Activated CD4-positive, alpha-beta T cell treated with anti-CD3 and anti-CD28 coated beads, Interleukin-2, amount 50 U/mL, for 24 hours (primary cell): ENCODE measurements at regions not wholly inside any gene's neighbourhood (a gene's known extent, or its start where the extent isn't known, plus 50 kb on each side); places are given as distances from the start of the nearest gene placed in this dataset.

Source experiments
- DNase-seq, 2 donors: peaks; one replicate each; pipeline ENCODE4 v3.0.0-alpha.2; 2020; ENCODE audit warnings: low read depth in 1 of 2, low spot score in 1 of 2

- DNase-seq = no peak
Measured at GRCh38 chr1:235925016-235925415, 58.3 kb upstream of the LYST start.

- DNase-seq = no peak
Measured at GRCh38 chr1:235923466-235924021, 56.8 kb upstream of the LYST start.

- DNase-seq = no peak
Measured at GRCh38 chr1:235920596-235921375, 54.1 kb upstream of the LYST start.

GRCh38 chr1:235919833-235920441, 53.2 kb upstream of the LYST start:
- DNase-seq = no peak

- DNase-seq = no peak
Measured at GRCh38 chr1:235919127-235919832, 52.6 kb upstream of the LYST start.

GRCh38 chr1:235918465-235918864, 51.8 kb upstream of the LYST start:
- no peak for DNase-seq

GRCh38 chr1:235918032-235918431, 51.3 kb upstream of the LYST start:
- DNase-seq = no peak

- DNase-seq = peak; percentile 28 to 71
Measured at GRCh38 chr1:235917267-235917811, 50.6 kb upstream of the LYST start.
